SK-N-SH (cell line): ENCODE measurements at regions not wholly inside any gene's neighbourhood (a gene's known extent, or its start where the extent isn't known, plus 50 kb on each side); places are given as distances from the start of the nearest gene placed in this dataset.

Experiments
- FOXM1 ChIP-seq: IDR thresholded peaks from 2 replicates; pipeline ENCODE4 v1.4.0; 2012; ENCODE audit warnings: low read depth, mild to moderate bottlenecking
- POLR2AphosphoS5 ChIP-seq: IDR thresholded peaks from 2 replicates; pipeline ENCODE4 v1.6.1; 2012; ENCODE audit warnings: low read depth, low read length
- SIN3A ChIP-seq: IDR thresholded peaks from 2 replicates; pipeline ENCODE4 v1.6.1; 2012; ENCODE audit warnings: low read depth, mild to moderate bottlenecking, low read length, moderate library complexity, borderline replicate concordance
- TF ChIP-seq, protein P1 (sequence below): fragments of 200-600 bp; sonication (generic); IDR thresholded peaks from 2 replicates; pipeline ENCODE4 v1.6.1; 2017; ENCODE audit warnings: antibody characterized with exemption, mild to moderate bottlenecking, moderate library complexity
- TF ChIP-seq, protein P2 (sequence below): IDR thresholded peaks from 2 replicates; pipeline ENCODE4 v1.4.0; 2012; ENCODE audit warnings: low read depth, borderline replicate concordance

DNA sequence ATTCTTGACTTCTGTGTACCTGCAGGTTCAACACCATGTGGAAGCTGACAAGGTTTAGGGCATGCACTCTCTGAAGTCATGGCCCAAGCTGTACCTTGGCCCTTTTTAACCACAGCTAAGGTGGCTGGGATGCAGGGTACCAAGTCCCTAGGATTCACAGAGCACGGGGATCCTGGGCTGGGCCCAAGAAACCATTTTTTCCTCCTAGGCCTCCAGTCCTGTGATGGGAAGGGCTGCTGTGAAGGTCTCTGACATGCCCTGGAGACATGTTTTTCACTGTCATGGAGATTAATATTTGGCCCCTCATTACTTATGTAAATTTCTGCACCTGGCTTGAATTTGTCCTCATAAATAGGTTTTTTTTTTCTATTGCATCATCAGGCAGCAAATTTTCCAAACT lies 937.5 kb upstream of the ROBO1 start:
- TF ChIP-seq SIN3A (no peak), POLR2AphosphoS5 (no peak), FOXM1 (no peak)
- TF ChIP-seq, protein P1, sequence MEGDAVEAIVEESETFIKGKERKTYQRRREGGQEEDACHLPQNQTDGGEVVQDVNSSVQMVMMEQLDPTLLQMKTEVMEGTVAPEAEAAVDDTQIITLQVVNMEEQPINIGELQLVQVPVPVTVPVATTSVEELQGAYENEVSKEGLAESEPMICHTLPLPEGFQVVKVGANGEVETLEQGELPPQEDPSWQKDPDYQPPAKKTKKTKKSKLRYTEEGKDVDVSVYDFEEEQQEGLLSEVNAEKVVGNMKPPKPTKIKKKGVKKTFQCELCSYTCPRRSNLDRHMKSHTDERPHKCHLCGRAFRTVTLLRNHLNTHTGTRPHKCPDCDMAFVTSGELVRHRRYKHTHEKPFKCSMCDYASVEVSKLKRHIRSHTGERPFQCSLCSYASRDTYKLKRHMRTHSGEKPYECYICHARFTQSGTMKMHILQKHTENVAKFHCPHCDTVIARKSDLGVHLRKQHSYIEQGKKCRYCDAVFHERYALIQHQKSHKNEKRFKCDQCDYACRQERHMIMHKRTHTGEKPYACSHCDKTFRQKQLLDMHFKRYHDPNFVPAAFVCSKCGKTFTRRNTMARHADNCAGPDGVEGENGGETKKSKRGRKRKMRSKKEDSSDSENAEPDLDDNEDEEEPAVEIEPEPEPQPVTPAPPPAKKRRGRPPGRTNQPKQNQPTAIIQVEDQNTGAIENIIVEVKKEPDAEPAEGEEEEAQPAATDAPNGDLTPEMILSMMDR: no peak
- TF ChIP-seq, protein P2, sequence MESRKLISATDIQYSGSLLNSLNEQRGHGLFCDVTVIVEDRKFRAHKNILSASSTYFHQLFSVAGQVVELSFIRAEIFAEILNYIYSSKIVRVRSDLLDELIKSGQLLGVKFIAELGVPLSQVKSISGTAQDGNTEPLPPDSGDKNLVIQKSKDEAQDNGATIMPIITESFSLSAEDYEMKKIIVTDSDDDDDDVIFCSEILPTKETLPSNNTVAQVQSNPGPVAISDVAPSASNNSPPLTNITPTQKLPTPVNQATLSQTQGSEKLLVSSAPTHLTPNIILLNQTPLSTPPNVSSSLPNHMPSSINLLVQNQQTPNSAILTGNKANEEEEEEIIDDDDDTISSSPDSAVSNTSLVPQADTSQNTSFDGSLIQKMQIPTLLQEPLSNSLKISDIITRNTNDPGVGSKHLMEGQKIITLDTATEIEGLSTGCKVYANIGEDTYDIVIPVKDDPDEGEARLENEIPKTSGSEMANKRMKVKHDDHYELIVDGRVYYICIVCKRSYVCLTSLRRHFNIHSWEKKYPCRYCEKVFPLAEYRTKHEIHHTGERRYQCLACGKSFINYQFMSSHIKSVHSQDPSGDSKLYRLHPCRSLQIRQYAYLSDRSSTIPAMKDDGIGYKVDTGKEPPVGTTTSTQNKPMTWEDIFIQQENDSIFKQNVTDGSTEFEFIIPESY: no peak
